ENCODE measurements at regions not wholly inside any gene's neighbourhood (a gene's known extent, or its start where the extent isn't known, plus 50 kb on each side); places are given as distances from the start of the nearest gene placed in this dataset.

GRCh38 chr2:191615596-191615995, 62.3 kb upstream of the NABP1 start:
- Mint-ChIP-seq H3K4me1 (peaks cover 14 to 22% of the 10 kb centered on the region in 2 donors), H3K36me3 (no peaks in the 10 kb centered on the region), H3K4me3 (no peak overlapping the region), H3K27ac (no peak overlapping the region), H3K9me3 (no peaks in the 10 kb centered on the region), H3K27me3 (ENCODE audit: low read depth in 3 of 3) (no peaks in the 10 kb centered on the region)
- DNase-seq, result no peak

- Mint-ChIP-seq H3K4me3 (peak overlapping the region; percentile 57 to 78 (median 64)), H3K27ac (peak overlapping the region; percentile 33 to 92 (median 81)), H3K36me3 (no peaks in the 10 kb centered on the region), H3K4me1 (peaks cover 14 to 22% of the 10 kb centered on the region in 2 donors), H3K27me3 (ENCODE audit: low read depth in 3 of 3) (no peaks in the 10 kb centered on the region), H3K9me3 (no peaks in the 10 kb centered on the region)
- peak; percentile 57 to 59 (median 58) for DNase-seq
Observed at GRCh38 chr2:191617575-191617974, 60.4 kb upstream of the NABP1 start.

GRCh38 chr2:191618046-191618780, 59.7 kb upstream of the NABP1 start:
- Mint-ChIP-seq H3K36me3 (no peaks in the 10 kb centered on the region), H3K4me3 (peak overlapping the region in 2 of 5 donors; percentile 11 to 75), H3K27ac (peak overlapping the region; percentile 0 to 92 (median 59)), H3K27me3 (ENCODE audit: low read depth in 3 of 3) (no peaks in the 10 kb centered on the region), H3K9me3 (no peaks in the 10 kb centered on the region), H3K4me1 (peaks cover 14 to 22% of the 10 kb centered on the region in 2 donors)
- DNase-seq, result no peak

- Mint-ChIP-seq H3K36me3 (no peaks in the 10 kb centered on the region), H3K4me3 (no peak overlapping the region), H3K9me3 (no peaks in the 10 kb centered on the region), H3K27me3 (ENCODE audit: low read depth in 3 of 3) (peaks cover 0 to under 1% (median 0%) of the 10 kb centered on the region in 3 donors), H3K4me1 (peaks cover 14 to 22% of the 10 kb centered on the region in 2 donors), H3K27ac (peak overlapping the region in 4 of 6 donors; percentile 24 to 92 (median 64))
- no peak for DNase-seq
Observed at GRCh38 chr2:191618786-191619185, 59.1 kb upstream of the NABP1 start.

GRCh38 chr2:191620144-191620543, 57.8 kb upstream of the NABP1 start:
- DNase-seq, result no peak
- H3K36me3 Mint-ChIP-seq, result no peaks in the 10 kb centered on the region
- H3K27me3 Mint-ChIP-seq (ENCODE audit: low read depth in 3 of 3), result peaks cover 0 to 2% (median 0%) of the 10 kb centered on the region in 3 donors
- no peaks in the 10 kb centered on the region for H3K9me3 Mint-ChIP-seq
- H3K27ac Mint-ChIP-seq, result peak overlapping the region in 3 of 6 donors; percentile 8 to 55 (median 29)
- H3K4me3 Mint-ChIP-seq, result no peak overlapping the region
- peaks cover 20 to 32% of the 10 kb centered on the region in 2 donors for H3K4me1 Mint-ChIP-seq

GRCh38 chr2:191622374-191623320, 55.3 kb upstream of the NABP1 start:
- Mint-ChIP-seq H3K4me3 (no peak overlapping the region), H3K4me1 (peaks cover 16 to 31% of the 10 kb centered on the region in 2 donors), H3K27ac (peak overlapping the region in 1 of 6 donors; percentile 10), H3K27me3 (ENCODE audit: low read depth in 3 of 3) (peaks cover 0 to 2% (median 0%) of the 10 kb centered on the region in 3 donors), H3K9me3 (no peaks in the 10 kb centered on the region), H3K36me3 (no peaks in the 10 kb centered on the region)
- DNase-seq, result no peak

GRCh38 chr2:191625016-191625415, 52.9 kb upstream of the NABP1 start:
- H3K9me3 Mint-ChIP-seq, result no peaks in the 10 kb centered on the region
- H3K4me3 Mint-ChIP-seq, result peak overlapping the region in 3 of 5 donors; percentile 15 to 42 (median 37)
- peaks cover 8 to 21% of the 10 kb centered on the region in 2 donors for H3K4me1 Mint-ChIP-seq
- H3K36me3 Mint-ChIP-seq, result peaks cover 0 to 6% (median 0%) of the 10 kb centered on the region in 3 donors
- peaks cover 0 to 4% (median 0%) of the 10 kb centered on the region in 3 donors for H3K27me3 Mint-ChIP-seq (ENCODE audit: low read depth in 3 of 3)
- peak overlapping the region in 5 of 6 donors; percentile 10 to 94 (median 72) for H3K27ac Mint-ChIP-seq
- DNase-seq, result peak; percentile 26 to 77 (median 58)

- DNase-seq, result no peak
- H3K27me3 Mint-ChIP-seq (ENCODE audit: low read depth in 3 of 3), result peaks cover 0 to 4% (median 2%) of the 10 kb centered on the region in 3 donors
- H3K4me1 Mint-ChIP-seq, result peaks cover 8 to 21% of the 10 kb centered on the region in 2 donors
- peaks cover 0 to 8% (median 0%) of the 10 kb centered on the region in 3 donors for H3K36me3 Mint-ChIP-seq
- no peaks in the 10 kb centered on the region for H3K9me3 Mint-ChIP-seq
- H3K4me3 Mint-ChIP-seq, result peak overlapping the region in 1 of 5 donors; percentile 42
- H3K27ac Mint-ChIP-seq, result peak overlapping the region in 3 of 6 donors; percentile 70 to 94 (median 90)
Observed at GRCh38 chr2:191625446-191625845, 52.5 kb upstream of the NABP1 start.

GRCh38 chr2:191626497-191627151, 51.3 kb upstream of the NABP1 start:
- Mint-ChIP-seq H3K4me3 (no peak overlapping the region), H3K27ac (no peak overlapping the region), H3K4me1 (peaks cover 8 to 21% of the 10 kb centered on the region in 2 donors)

GRCh38 chr2:191627518-191627917, 50.4 kb upstream of the NABP1 start:
- Mint-ChIP-seq H3K27me3 (ENCODE audit: low read depth in 3 of 3) (peaks cover 0 to 4% (median 4%) of the 10 kb centered on the region in 3 donors), H3K36me3 (peaks cover 0 to 9% (median 0%) of the 10 kb centered on the region in 3 donors), H3K4me1 (peaks cover 8 to 21% of the 10 kb centered on the region in 2 donors), H3K9me3 (no peaks in the 10 kb centered on the region), H3K27ac (peak overlapping the region in 1 of 6 donors; percentile 60), H3K4me3 (no peak overlapping the region)
- no peak for DNase-seq

More at GRCh38 chr2:191626497-191627151, 51.3 kb upstream of the NABP1 start:
- no peak for DNase-seq
- H3K9me3 Mint-ChIP-seq, result no peaks in the 10 kb centered on the region
- peaks cover 0 to 4% (median 4%) of the 10 kb centered on the region in 3 donors for H3K27me3 Mint-ChIP-seq (ENCODE audit: low read depth in 3 of 3)
- peaks cover 0 to 9% (median 0%) of the 10 kb centered on the region in 3 donors for H3K36me3 Mint-ChIP-seq
